Cardiac fibroblast (primary cell): ENCODE measurements at regions not wholly inside any gene's neighbourhood (a gene's known extent, or its start where the extent isn't known, plus 50 kb on each side); places are given as distances from the start of the nearest gene placed in this dataset.

Source experiments
- DNase-seq, 2 donors: peaks; one replicate each; pipeline versions ENCODE4 v3.0.0 to v3.0.0-alpha.2; 2010; ENCODE audit warnings: low read depth in 2 of 2
- H3K4me3 ChIP-seq, 2 donors: replicated peaks in 1 of 2; 1 replicate in 1 of 2; 2 replicates in 1 of 2; pipeline ENCODE4 v1.5.1; 2011; ENCODE audit warnings: low read depth in 2 of 2, low read length in 2 of 2, mild to moderate bottlenecking in 2 of 2, moderate library complexity in 1 of 2
- CTCF ChIP-seq: IDR thresholded peaks from one replicate; pipeline ENCODE4 v1.5.1; 2011; ENCODE audit warnings: low read depth, mild to moderate bottlenecking, low read length, inconsistent platforms

- TF ChIP-seq CTCF: no peak
- no peak overlapping the region for H3K4me3 ChIP-seq
- DNase-seq: no peak
Measured at GRCh38 chr18:74023220-74023619, 124.4 kb downstream of the FBXO15 start.

- TF ChIP-seq CTCF: no peak
Measured at GRCh38 chr18:74019864-74020263, 127.8 kb downstream of the FBXO15 start.

DNA sequence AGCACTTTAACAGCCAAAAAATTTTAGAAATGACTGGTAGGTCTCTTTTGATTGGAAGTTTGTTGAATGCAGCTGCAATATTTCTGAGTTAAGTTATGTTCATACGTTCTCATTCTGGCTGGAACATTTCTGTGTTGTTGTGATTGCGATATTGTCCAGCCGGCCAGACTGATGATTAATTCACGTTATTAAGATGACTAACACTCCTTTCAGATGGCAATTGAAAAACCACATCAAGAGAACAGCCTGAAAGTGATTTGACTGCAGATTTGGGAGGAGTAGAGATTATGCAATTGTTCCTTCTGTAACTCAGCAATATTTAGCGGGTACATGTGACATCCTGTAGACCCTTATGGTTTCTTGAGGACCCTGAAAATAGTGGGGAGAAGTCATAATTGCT lies 133.7 kb downstream of the FBXO15 start:
- H3K4me3 ChIP-seq: no peak overlapping the region
- peak; percentile 74 to 92 for DNase-seq
- TF ChIP-seq CTCF: no peak

More at GRCh38 chr18:74019864-74020263, 127.8 kb downstream of the FBXO15 start:
- no peak for DNase-seq
- no peak overlapping the region for H3K4me3 ChIP-seq

DNA sequence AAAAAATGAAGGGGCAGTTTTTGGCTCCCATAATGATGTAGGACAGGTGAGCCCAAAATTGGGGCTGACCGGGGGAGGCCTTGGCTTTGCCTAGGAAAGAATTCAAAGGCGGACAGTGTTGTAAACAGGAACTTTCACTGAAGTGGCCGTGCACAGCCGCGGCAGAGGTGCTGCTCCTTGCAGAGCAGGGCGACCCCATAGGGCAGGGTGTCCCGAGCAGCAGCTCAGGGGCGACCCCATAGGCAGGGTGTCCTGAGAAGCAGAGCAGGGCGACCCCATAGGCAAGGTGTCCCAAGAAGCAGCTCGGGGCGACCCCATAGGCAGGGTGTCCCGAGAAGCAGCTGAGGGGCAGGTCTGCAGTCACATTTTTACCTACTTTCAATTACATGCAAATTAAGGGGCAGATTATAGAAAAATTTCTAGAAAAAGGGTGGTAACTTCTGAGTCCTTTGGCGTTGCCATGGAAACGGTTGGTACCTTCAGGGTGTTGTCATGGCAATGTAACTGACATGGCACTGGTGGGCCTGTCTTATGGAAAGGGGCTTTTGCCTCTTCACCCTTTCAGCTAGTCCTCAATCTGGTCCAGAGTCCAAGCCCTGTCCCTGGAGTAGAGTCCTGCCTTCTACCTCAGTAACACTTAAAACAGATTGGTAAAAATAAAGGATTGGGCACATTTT lies 134.5 kb downstream of the FBXO15 start:
- DNase-seq: peak in 1 of 2 donors; percentile 12
- no peak overlapping the region for H3K4me3 ChIP-seq
- no peak for TF ChIP-seq CTCF

DNA sequence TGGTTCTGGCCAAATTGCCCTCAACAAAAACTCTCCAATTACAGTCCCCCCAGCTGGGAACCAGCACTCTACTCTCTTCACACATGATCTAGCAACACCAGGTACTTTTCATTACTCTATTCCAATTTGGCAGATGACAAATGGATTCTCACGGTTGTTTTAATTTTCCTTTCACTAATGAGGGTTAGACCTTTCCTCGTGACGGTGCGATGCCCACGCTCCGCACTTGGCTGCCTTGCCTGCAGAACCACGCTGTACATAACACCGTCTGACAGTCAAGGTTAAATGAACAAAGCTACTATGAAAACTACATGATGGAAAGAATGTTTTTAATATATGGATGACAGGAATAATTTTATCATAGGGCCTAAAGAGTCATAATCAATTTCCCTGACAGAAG lies 141.5 kb downstream of the FBXO15 start:
- H3K4me3 ChIP-seq: no peak overlapping the region
- DNase-seq: no peak
- TF ChIP-seq CTCF: no peak

DNA sequence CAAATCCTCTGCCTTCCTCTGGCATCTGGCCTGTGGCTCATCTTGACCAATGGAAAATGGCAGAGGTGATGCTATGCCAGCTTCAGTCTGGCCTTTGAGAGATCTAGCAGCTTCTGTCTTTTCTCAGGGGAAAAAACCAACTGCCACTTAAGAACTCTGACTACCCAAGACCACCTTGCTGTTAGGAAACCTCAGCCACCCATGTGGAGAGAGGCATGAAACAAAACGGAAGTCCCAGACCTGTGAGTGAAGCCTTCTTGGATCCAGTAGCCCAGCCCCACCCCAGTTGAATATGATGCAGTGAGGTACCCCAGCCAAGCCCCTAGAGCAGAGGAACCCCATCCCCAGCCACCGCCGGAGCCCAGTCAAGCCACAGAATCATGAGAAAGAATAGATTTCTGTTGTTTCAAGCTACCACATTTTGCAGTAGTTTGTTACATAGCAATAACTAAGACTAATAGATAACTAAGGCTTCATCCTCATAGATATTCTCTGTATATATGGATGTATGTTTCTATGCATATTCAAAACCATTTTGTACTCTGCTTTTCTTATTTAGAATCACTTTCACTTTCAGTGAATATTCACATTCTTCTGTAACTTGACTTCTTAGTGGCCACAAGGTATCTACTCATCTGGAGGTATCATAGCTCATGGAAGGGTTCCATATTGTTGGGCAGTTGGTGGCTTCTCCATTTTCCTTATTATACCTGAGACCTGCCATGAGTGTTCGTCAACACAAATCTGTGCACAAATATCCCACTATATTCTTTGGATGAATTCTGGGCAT lies 142.1 kb downstream of the FBXO15 start:
- TF ChIP-seq CTCF: no peak
- no peak for DNase-seq
- no peak overlapping the region for H3K4me3 ChIP-seq
